ENCODE measurements at regions not wholly inside any gene's neighbourhood (a gene's known extent, or its start where the extent isn't known, plus 50 kb on each side); places are given as distances from the start of the nearest gene placed in this dataset.

DNA sequence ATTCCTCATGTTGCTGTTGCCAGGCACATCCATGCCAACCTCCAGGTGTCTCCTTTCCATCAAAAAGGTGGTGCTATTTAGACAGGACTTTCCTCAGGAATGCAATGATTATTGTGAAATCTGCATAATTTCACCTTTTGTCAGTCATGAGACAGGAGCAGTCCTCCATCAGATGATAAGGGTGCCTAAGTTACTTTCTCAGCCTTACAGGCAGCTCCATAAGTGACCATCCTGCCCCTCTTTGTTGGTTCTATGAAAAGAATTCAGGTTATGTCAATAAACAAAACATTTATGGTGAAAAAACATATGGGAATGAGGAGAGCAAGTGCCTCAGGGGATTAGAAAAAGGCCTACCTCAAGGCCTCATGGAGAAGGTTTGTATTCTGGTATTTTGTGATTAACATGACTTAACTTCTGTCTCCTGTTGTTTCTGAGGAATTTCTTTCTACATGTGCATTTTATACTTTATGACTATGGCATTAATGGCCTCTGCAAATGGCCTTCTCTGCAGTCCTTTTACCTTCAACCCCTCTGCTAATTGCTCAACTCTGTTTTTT is 110.3 kb upstream of the DIAPH3 start:
- POLR2A ChIA-PET = no interaction called here
- Mint-ChIP-seq H3K27me3 (peaks cover 3% of the 10 kb centered on the region), H3K9me3 (ENCODE audit: insufficient read depth) (no peaks in the 10 kb centered on the region), H3K27ac (no peak overlapping the region), H3K4me3 (no peak overlapping the region), H3K4me1 (no peaks in the 10 kb centered on the region)
- Histone ChIP-seq H3K79me2 (ENCODE audit: control insufficient read depth, insufficient read depth, low read length) (no peaks in the 10 kb centered on the region), H3K27me3 (replicated peaks in 1 of 4; ENCODE audit: control extremely low read depth in 1 of 4, control insufficient read depth in 3 of 4, insufficient read depth in 4 of 4, low read length in 3 of 4) (no peaks in the 10 kb centered on the region), H4K20me1 (ENCODE audit: control insufficient read depth, insufficient read depth, low read length, poor library complexity, severe bottlenecking) (no peaks in the 10 kb centered on the region), H3K4me2 (replicated peaks; ENCODE audit: low read depth, low read length, poor library complexity, severe bottlenecking) (no peak overlapping the region), H3K9me3 (ENCODE audit: control extremely low read depth in 1 of 3, control insufficient read depth in 2 of 3, insufficient read depth in 1 of 3, low read length in 2 of 3) (no peaks in the 10 kb centered on the region), H3K4me3 (ENCODE audit: control extremely low read depth in 1 of 5, extremely low read depth in 1 of 5, insufficient read depth in 1 of 5, low read depth in 2 of 5, low read length in 4 of 5) (no peak overlapping the region), H2AFZ (ENCODE audit: insufficient read depth, low read depth, low read length, poor library complexity, severe bottlenecking) (no peak overlapping the region), H3K9ac (ENCODE audit: low read length) (no peak overlapping the region), H3K4me1 (ENCODE audit: control insufficient read depth in 2 of 2, insufficient read depth in 2 of 2, low read length in 2 of 2) (no peaks in the 10 kb centered on the region), H3K27ac (ENCODE audit: low read length in 2 of 2) (no peak overlapping the region), H3K36me3 (replicated peaks in 1 of 2; ENCODE audit: control extremely low read depth in 1 of 2, control insufficient read depth in 1 of 2, extremely low read depth in 1 of 2, insufficient read depth in 2 of 2, low read length in 1 of 2) (no peaks in the 10 kb centered on the region)
- intact Hi-C loops (cut with micrococcal nuclease) = no loop called here
- ATAC-seq (ENCODE audit: low read depth) (no peak), DNase-seq (no peak)
- CTCF ChIA-PET = no interaction called here
- TF ChIP-seq, protein P1, sequence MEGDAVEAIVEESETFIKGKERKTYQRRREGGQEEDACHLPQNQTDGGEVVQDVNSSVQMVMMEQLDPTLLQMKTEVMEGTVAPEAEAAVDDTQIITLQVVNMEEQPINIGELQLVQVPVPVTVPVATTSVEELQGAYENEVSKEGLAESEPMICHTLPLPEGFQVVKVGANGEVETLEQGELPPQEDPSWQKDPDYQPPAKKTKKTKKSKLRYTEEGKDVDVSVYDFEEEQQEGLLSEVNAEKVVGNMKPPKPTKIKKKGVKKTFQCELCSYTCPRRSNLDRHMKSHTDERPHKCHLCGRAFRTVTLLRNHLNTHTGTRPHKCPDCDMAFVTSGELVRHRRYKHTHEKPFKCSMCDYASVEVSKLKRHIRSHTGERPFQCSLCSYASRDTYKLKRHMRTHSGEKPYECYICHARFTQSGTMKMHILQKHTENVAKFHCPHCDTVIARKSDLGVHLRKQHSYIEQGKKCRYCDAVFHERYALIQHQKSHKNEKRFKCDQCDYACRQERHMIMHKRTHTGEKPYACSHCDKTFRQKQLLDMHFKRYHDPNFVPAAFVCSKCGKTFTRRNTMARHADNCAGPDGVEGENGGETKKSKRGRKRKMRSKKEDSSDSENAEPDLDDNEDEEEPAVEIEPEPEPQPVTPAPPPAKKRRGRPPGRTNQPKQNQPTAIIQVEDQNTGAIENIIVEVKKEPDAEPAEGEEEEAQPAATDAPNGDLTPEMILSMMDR (IDR thresholded peaks at IDR 0.05) = no peak
- no peak for TF ChIP-seq EZH2 (IDR thresholded peaks at IDR 0.05; ENCODE audit: borderline replicate concordance, insufficient read depth, low read depth, low read length, poor library complexity, severe bottlenecking)

DNA sequence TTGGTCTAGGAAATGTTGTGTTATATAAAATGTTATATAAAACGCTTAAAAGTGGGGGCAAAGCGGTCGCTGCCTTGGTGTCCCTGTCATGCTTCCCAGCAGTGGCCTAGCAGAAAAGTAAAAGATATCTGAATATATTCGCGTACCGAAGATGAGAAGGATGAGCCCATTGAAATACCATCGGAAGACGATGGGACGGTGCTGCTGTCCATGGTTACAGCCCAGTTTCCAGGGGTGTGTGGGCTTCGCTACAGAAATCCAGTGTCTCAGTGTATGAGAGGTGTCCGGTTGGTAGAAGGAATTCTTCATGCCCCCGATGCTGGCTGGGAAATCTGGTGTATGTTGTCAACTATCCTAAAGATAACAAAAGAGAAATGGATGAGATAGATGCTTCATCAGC is 110.9 kb upstream of the DIAPH3 start:
- Histone ChIP-seq H2AFZ (ENCODE audit: insufficient read depth, low read depth, low read length, poor library complexity, severe bottlenecking) (no peak overlapping the region), H3K79me2 (ENCODE audit: control insufficient read depth, insufficient read depth, low read length) (no peaks in the 10 kb centered on the region), H4K20me1 (ENCODE audit: control insufficient read depth, insufficient read depth, low read length, poor library complexity, severe bottlenecking) (no peaks in the 10 kb centered on the region), H3K36me3 (replicated peaks in 1 of 2; ENCODE audit: control extremely low read depth in 1 of 2, control insufficient read depth in 1 of 2, extremely low read depth in 1 of 2, insufficient read depth in 2 of 2, low read length in 1 of 2) (no peaks in the 10 kb centered on the region), H3K27ac (ENCODE audit: low read length in 2 of 2) (no peak overlapping the region), H3K4me2 (replicated peaks; ENCODE audit: low read depth, low read length, poor library complexity, severe bottlenecking) (no peak overlapping the region), H3K27me3 (replicated peaks in 1 of 4; ENCODE audit: control extremely low read depth in 1 of 4, control insufficient read depth in 3 of 4, insufficient read depth in 4 of 4, low read length in 3 of 4) (no peaks in the 10 kb centered on the region), H3K9ac (ENCODE audit: low read length) (no peak overlapping the region), H3K9me3 (ENCODE audit: control extremely low read depth in 1 of 3, control insufficient read depth in 2 of 3, insufficient read depth in 1 of 3, low read length in 2 of 3) (no peaks in the 10 kb centered on the region), H3K4me1 (ENCODE audit: control insufficient read depth in 2 of 2, insufficient read depth in 2 of 2, low read length in 2 of 2) (no peaks in the 10 kb centered on the region), H3K4me3 (ENCODE audit: control extremely low read depth in 1 of 5, extremely low read depth in 1 of 5, insufficient read depth in 1 of 5, low read depth in 2 of 5, low read length in 4 of 5) (no peak overlapping the region)
- H3K27ac Mint-ChIP-seq = no peak overlapping the region
- H3K4me1 Mint-ChIP-seq = no peaks in the 10 kb centered on the region
- TF ChIP-seq, protein P1 (IDR thresholded peaks at IDR 0.05) = no peak
- TF ChIP-seq EZH2 (IDR thresholded peaks at IDR 0.05; ENCODE audit: borderline replicate concordance, insufficient read depth, low read depth, low read length, poor library complexity, severe bottlenecking) = no peak
- DNase-seq (no peak), ATAC-seq (ENCODE audit: low read depth) (no peak)
- POLR2A ChIA-PET = no interaction called here
- H3K4me3 Mint-ChIP-seq = no peak overlapping the region
- peaks cover 3% of the 10 kb centered on the region for H3K27me3 Mint-ChIP-seq
- CTCF ChIA-PET = no interaction called here
- intact Hi-C loops (cut with micrococcal nuclease) = no loop called here
- no peaks in the 10 kb centered on the region for H3K9me3 Mint-ChIP-seq (ENCODE audit: insufficient read depth)
- WGBS (ENCODE audit: insufficient coverage) = 95% methylated on average over 11 of the region's 12 CpGs

Data from B cell (primary cell).